IMR-90 (cell line): ENCODE measurements at regions not wholly inside any gene's neighbourhood (a gene's known extent, or its start where the extent isn't known, plus 50 kb on each side); places are given as distances from the start of the nearest gene placed in this dataset.

Experiments
- ATAC-seq: fragments of 200-7000 bp; cut with Tn5 transposase; 2 replicates; pipeline ENCODE4 v1.9.1; 2020; ENCODE audit warnings: low read depth, mild to moderate bottlenecking, moderate library complexity
- BruUV-seq: library from RNA; stranded (reverse); fragments of 400-500 nt; replicated peaks from 2 replicates; lab custom pipeline; 2021; lab: Mats Ljungman, UMichigan
- CTCF ChIA-PET: fragments of 300-600 bp; formaldehyde crosslinking; extraction: SDS; loops from one replicate; lab custom pipeline; 2021; ENCODE audit warnings: antibody characterized with exemption; lab: Yijun Ruan, JAX
- POLR2A ChIA-PET: fragments of 300-600 bp; sonication (Branson Sonifier 250); formaldehyde crosslinking; loops from one replicate; lab custom pipeline; 2022; ENCODE audit warnings: antibody characterized with exemption; ENCODE audit not compliant: unreplicated experiment; lab: Charles Lee
- DNase-seq: peaks from one replicate; pipeline ENCODE4 v3.0.0; 2013
- H2AFZ ChIP-seq: replicated peaks from 2 replicates; pipeline ENCODE3; 2013; ENCODE audit warnings: low read length, mild to moderate bottlenecking; ENCODE audit not compliant: poor library complexity
- H2AK5ac ChIP-seq: 2 replicates; pipeline ENCODE4 v1.6.1; 2013; ENCODE audit warnings: low read depth, low read length, inconsistent platforms
- H2AK9ac ChIP-seq: replicated peaks from 2 replicates; pipeline ENCODE3; 2013; ENCODE audit warnings: mild to moderate bottlenecking, low read depth, low read length, moderate library complexity; ENCODE audit not compliant: poor library complexity
- H2BK120ac ChIP-seq: 2 replicates; pipeline ENCODE4 v1.6.1; 2013; ENCODE audit warnings: low read depth, low read length, inconsistent platforms
- H2BK15ac ChIP-seq: 3 replicates; pipeline ENCODE4 v1.6.1; 2013; ENCODE audit warnings: low read depth, low read length, inconsistent platforms
- H2BK20ac ChIP-seq: 2 replicates; pipeline ENCODE4 v1.6.1; 2013; ENCODE audit warnings: low read depth, mild to moderate bottlenecking, inconsistent platforms, low read length, moderate library complexity
- H2BK5ac ChIP-seq: 2 replicates; pipeline ENCODE4 v1.6.1; 2013; ENCODE audit warnings: mild to moderate bottlenecking, low read depth, low read length, inconsistent platforms; ENCODE audit not compliant: poor library complexity, severe bottlenecking
- H3K14ac ChIP-seq: replicated peaks from 2 replicates; pipeline ENCODE4 v1.6.1; 2013; ENCODE audit warnings: low read depth, low read length, inconsistent platforms
- H3K18ac ChIP-seq: 2 replicates; pipeline ENCODE4 v1.6.1; 2013; ENCODE audit warnings: low read depth, low read length, control low read depth
- H3K23ac ChIP-seq: 2 replicates; pipeline ENCODE4 v1.6.1; 2013; ENCODE audit warnings: low read depth, low read length, inconsistent platforms
- H3K27ac ChIP-seq: 2 replicates; pipeline ENCODE4 v1.5.1; 2013; ENCODE audit warnings: mild to moderate bottlenecking, control low read depth, low read length; ENCODE audit not compliant: insufficient read depth
- H3K27me3 ChIP-seq: 2 replicates; pipeline ENCODE4 v1.6.1; 2013; ENCODE audit warnings: low read length; ENCODE audit not compliant: control insufficient read depth, insufficient read depth
- H3K36me3 ChIP-seq: 2 replicates; pipeline ENCODE4 v1.6.1; 2013; ENCODE audit warnings: low read length, mixed read lengths; ENCODE audit not compliant: control insufficient read depth, insufficient read depth
- H3K4ac ChIP-seq: 2 replicates; pipeline ENCODE4 v1.6.1; 2013; ENCODE audit warnings: low read depth, low read length, inconsistent platforms
- H3K4me1 ChIP-seq: 2 replicates; pipeline ENCODE4 v1.6.1; 2013; ENCODE audit warnings: low read length, mixed read lengths; ENCODE audit not compliant: control insufficient read depth, insufficient read depth
- H3K4me2 ChIP-seq: 2 replicates; pipeline ENCODE4 v1.6.1; 2013; ENCODE audit warnings: low read depth, mild to moderate bottlenecking, control low read depth, low read length, moderate library complexity
- H3K4me3 ChIP-seq: 2 replicates; pipeline ENCODE4 v1.5.1; 2013; ENCODE audit warnings: low read depth, mild to moderate bottlenecking, control low read depth, low read length, moderate library complexity; ENCODE audit not compliant: insufficient read depth
- H3K56ac ChIP-seq: 2 replicates; pipeline ENCODE4 v1.6.1; 2013; ENCODE audit warnings: low read length, inconsistent platforms; ENCODE audit not compliant: insufficient read depth; ENCODE audit errors: extremely low read depth
- H3K79me1 ChIP-seq, 2 experiments: 2 replicates each; pipeline ENCODE4 v1.6.1; 2013; ENCODE audit warnings: low read length in 2 of 2, inconsistent platforms in 1 of 2, low read depth in 1 of 2
- H3K9ac ChIP-seq: 2 replicates; pipeline ENCODE4 v1.6.1; 2013; ENCODE audit warnings: low read depth, low read length, control low read depth
- H3K9me1 ChIP-seq: 2 replicates; pipeline ENCODE4 v1.6.1; 2013; ENCODE audit warnings: low read length, inconsistent platforms; ENCODE audit not compliant: insufficient read depth
- H3K9me3 ChIP-seq: 2 replicates; pipeline ENCODE4 v1.6.1; 2013; ENCODE audit warnings: low read length; ENCODE audit not compliant: control insufficient read depth, insufficient read depth
- H4K20me1 ChIP-seq: 2 replicates; pipeline ENCODE4 v1.6.1; 2013; ENCODE audit warnings: low read length, inconsistent platforms; ENCODE audit not compliant: insufficient read depth
- H4K5ac ChIP-seq: 2 replicates; pipeline ENCODE4 v1.6.1; 2013; ENCODE audit warnings: mild to moderate bottlenecking, low read depth, low read length, control low read depth
- H4K8ac ChIP-seq, 2 experiments: 2 replicates each; pipeline ENCODE4 v1.6.1; 2013; ENCODE audit warnings: low read depth in 2 of 2, low read length in 2 of 2, control low read depth in 1 of 2, inconsistent platforms in 1 of 2
- H4K91ac ChIP-seq: 2 replicates; pipeline ENCODE4 v1.6.1; 2013; ENCODE audit warnings: low read depth, low read length, inconsistent platforms; ENCODE audit not compliant: insufficient read depth
- BHLHE40 ChIP-seq: fragments of 150-350 bp; IDR thresholded peaks from 2 replicates; pipeline ENCODE4 v1.6.1; 2016; ENCODE audit warnings: mild to moderate bottlenecking, low read depth, low read length
- CEBPB ChIP-seq: IDR thresholded peaks from 2 replicates; pipeline ENCODE4 v1.6.1; 2012; ENCODE audit warnings: low read depth, low read length, improper control_type of control experiment
- CHD1 ChIP-seq: IDR thresholded peaks from 2 replicates; pipeline ENCODE4 v1.6.1; 2012; ENCODE audit warnings: low read depth, low read length, improper control_type of control experiment
- CTCF ChIP-seq: conservative IDR thresholded peaks from 2 replicates; pipeline ENCODE4 v1.5.1; 2012; ENCODE audit warnings: mild to moderate bottlenecking, low read depth, low read length, improper control_type of control experiment
- FOS ChIP-seq: fragments of 150-350 bp; IDR thresholded peaks from 2 replicates; pipeline ENCODE4 v1.6.1; 2016; ENCODE audit warnings: low read depth, low read length
- MAFK ChIP-seq: IDR thresholded peaks from 2 replicates; pipeline ENCODE4 v1.6.1; 2012; ENCODE audit warnings: low read depth, low read length, improper control_type of control experiment
- MAZ ChIP-seq: IDR thresholded peaks from 2 replicates; pipeline ENCODE4 v1.6.1; 2012; ENCODE audit warnings: low read depth, mild to moderate bottlenecking, low read length, improper control_type of control experiment, moderate library complexity, borderline replicate concordance
- MXI1 ChIP-seq: IDR thresholded peaks from 2 replicates; pipeline ENCODE4 v1.6.1; 2012; ENCODE audit warnings: low read depth, mild to moderate bottlenecking, low read length, moderate library complexity, borderline replicate concordance
- NFE2L2 ChIP-seq: fragments of 150-350 bp; IDR thresholded peaks from 2 replicates; pipeline ENCODE4 v1.6.1; 2016; ENCODE audit warnings: low read depth, mild to moderate bottlenecking, low read length
- POLR2A ChIP-seq: IDR thresholded peaks from 2 replicates; pipeline ENCODE4 v1.6.1; 2012; ENCODE audit warnings: mild to moderate bottlenecking, low read depth, low read length
- RAD21 ChIP-seq: IDR thresholded peaks from 2 replicates; pipeline ENCODE4 v1.6.1; 2012; ENCODE audit warnings: low read length, improper control_type of control experiment
- RCOR1 ChIP-seq: IDR thresholded peaks from 2 replicates; pipeline ENCODE4 v1.6.1; 2012; ENCODE audit warnings: mild to moderate bottlenecking, low read length, improper control_type of control experiment; ENCODE audit not compliant: insufficient replicate concordance
- RFX5 ChIP-seq: IDR thresholded peaks from 2 replicates; pipeline ENCODE4 v1.8.0; 2012; ENCODE audit warnings: low read depth, mild to moderate bottlenecking, low read length, moderate library complexity
- SMC3 ChIP-seq: fragments of 150-350 bp; IDR thresholded peaks from 2 replicates; pipeline ENCODE4 v1.6.1; 2016; ENCODE audit warnings: low read depth, mild to moderate bottlenecking, antibody characterized with exemption, low read length, moderate library complexity
- USF2 ChIP-seq: fragments of 150-350 bp; IDR thresholded peaks from 2 replicates; pipeline ENCODE4 v1.6.1; 2017; ENCODE audit warnings: mild to moderate bottlenecking, antibody characterized with exemption, low read length, low read depth
- WGBS, 2 experiments: methylation state at CpG; one replicate each; pipeline versions ENCODE4 v1.1.5 to v1.1.7; 2013; ENCODE audit warnings: missing lambda C conversion rate in 2 of 2; ENCODE audit not compliant: insufficient read length in 1 of 2; ENCODE audit errors: extremely low coverage in 2 of 2; 5-methylcytosine and 5-hydroxymethylcytosine counted together
- dilution Hi-C: fragments of 300-500 bp; cut with HindIII; formaldehyde crosslinking; loops from one replicate; pipeline ENCODE4 v1.14.3; 2018; ENCODE audit warnings: low sequenced_read_pairs; ENCODE audit not compliant: unreplicated experiment
- in situ Hi-C: fragments of 300-500 bp; cut with MboI; formaldehyde crosslinking; loops from 3 replicates; pipeline ENCODE4 v1.14.3; 2019; ENCODE audit warnings: low sequenced_read_pairs, inconsistent platforms, mixed read lengths
- intact Hi-C: fragments of 100-400 bp; cut with micrococcal nuclease; formaldehyde crosslinking; loops from 2 replicates; pipeline ENCODE4 v1.10.0; 2022

- dilution Hi-C loops: no loop called here
- no peak overlapping the region for H4K5ac ChIP-seq
- H2AFZ ChIP-seq: no peak overlapping the region
- intact Hi-C loops: no loop called here
- H3K4me3 ChIP-seq: no peak overlapping the region
- BruUV-seq: no TSS peak
- DNase-seq (no peak), ATAC-seq (no peak)
- no peak overlapping the region for H3K9ac ChIP-seq
- no peak overlapping the region for H2BK20ac ChIP-seq
- H2AK9ac ChIP-seq: no peak overlapping the region
- no peak overlapping the region for H3K23ac ChIP-seq
- H3K9me3 ChIP-seq: no peaks in the 10 kb centered on the region
- no peak overlapping the region for H4K91ac ChIP-seq
- no peaks in the 10 kb centered on the region for H3K27me3 ChIP-seq
- in situ Hi-C loops: no loop called here
- no peak overlapping the region for H3K4me2 ChIP-seq
- no peak overlapping the region for H3K27ac ChIP-seq
- ChIA-PET POLR2A (no interaction called here), CTCF (no interaction called here)
- no peak overlapping the region for H4K8ac ChIP-seq
- H3K4ac ChIP-seq: no peak overlapping the region
- H3K79me1 ChIP-seq: peaks cover 0 to 8% of the 10 kb centered on the region in 2 experiments; a peak in 1 of 4 replicates
- no peak overlapping the region for H3K18ac ChIP-seq
- no peak overlapping the region for H2BK120ac ChIP-seq
- H2BK5ac ChIP-seq: no peak overlapping the region
- no peak for TF ChIP-seq POLR2A
- TF ChIP-seq MAFK: no peak
- TF ChIP-seq MXI1: no peak
- TF ChIP-seq RAD21: no peak
- TF ChIP-seq USF2: no peak
- no peak for TF ChIP-seq CTCF
- no peak for TF ChIP-seq BHLHE40
- TF ChIP-seq CHD1: no peak
- no peak for TF ChIP-seq RFX5
- TF ChIP-seq FOS: no peak
- TF ChIP-seq NFE2L2: no peak
- TF ChIP-seq MAZ: no peak
- TF ChIP-seq RCOR1: no peak
- no peak for TF ChIP-seq SMC3
- no peak for TF ChIP-seq CEBPB
- no peak overlapping the region for H3K14ac ChIP-seq
- H2AK5ac ChIP-seq: no peak overlapping the region
- H3K56ac ChIP-seq: no peak overlapping the region
- 60% methylated on average over 1 of the region's 5 CpGs; no CpG with 5 or more reads in 1 of the 2 experiments for WGBS, 2 experiments
- no peak overlapping the region for H2BK15ac ChIP-seq
- no peaks in the 10 kb centered on the region for H3K9me1 ChIP-seq
- 0 out of 2 replicates have a peak, but pooled peaks cover 2% of the 10 kb centered on the region for H3K4me1 ChIP-seq
- H4K20me1 ChIP-seq: no peaks in the 10 kb centered on the region
- H3K36me3 ChIP-seq: no peaks in the 10 kb centered on the region
These were observed 2170.5 kb upstream of the PIK3C3 start for GRCh38 chr18:39784541-39784940.
